SK-N-SH (cell line): ENCODE measurements at regions not wholly inside any gene's neighbourhood (a gene's known extent, or its start where the extent isn't known, plus 50 kb on each side); places are given as distances from the start of the nearest gene placed in this dataset.

ENCODE experiments used
- CTCF ChIA-PET: fragments of 300-600, 350-600 bp; formaldehyde crosslinking; extraction: SDS; loops from one replicate; lab custom pipeline; 2021; lab: Yijun Ruan, JAX
- POLR2A ChIA-PET: fragments of 350-600 bp; sonication (Branson Sonifier 250); formaldehyde crosslinking; extraction: SDS; loops from one replicate; lab custom pipeline; 2020; ENCODE audit warnings: antibody characterized with exemption, inconsistent platforms; lab: Yijun Ruan, JAX
- DNase-seq: peaks from one replicate; pipeline ENCODE4 v3.0.0; 2012
- H2AFZ ChIP-seq: fragments of 200-600 bp; sonication (generic); 2 replicates; pipeline ENCODE4 v1.8.1; 2016; ENCODE audit warnings: antibody characterized with exemption, mild to moderate bottlenecking, low read depth
- H3F3A ChIP-seq: fragments of 200-600 bp; sonication (generic); replicated peaks from 2 replicates; pipeline ENCODE3; 2016; ENCODE audit warnings: antibody characterized with exemption, mild to moderate bottlenecking; ENCODE audit not compliant: insufficient read depth
- H3K27ac ChIP-seq, 2 experiments: fragments of 200-500 bp in 1 of 2; fragments of 200-600 bp in 1 of 2; sonication (Bioruptor generic) in 1 of 2; sonication (generic), shearing (Covaris generic) in 1 of 2; 2 replicates each; pipeline versions ENCODE4 v1.5.1 to v1.6.1; 2014 to 2016; ENCODE audit warnings: low read depth in 2 of 2, inconsistent platforms in 1 of 2, low read length in 1 of 2, mild to moderate bottlenecking in 1 of 2, mixed read lengths in 1 of 2
- H3K27me3 ChIP-seq: fragments of 200-600 bp; sonication (generic), shearing (Covaris generic); 2 replicates; pipeline ENCODE4 v1.6.1; 2016; ENCODE audit warnings: mixed run types; ENCODE audit not compliant: insufficient read depth
- H3K36me3 ChIP-seq, 2 experiments: fragments of 200-500 bp in 1 of 2; fragments of 200-600 bp in 1 of 2; sonication (Bioruptor generic) in 1 of 2; sonication (generic) in 1 of 2; replicated peaks in 1 of 2; 2 replicates each; pipeline versions ENCODE3 to v1.5.1; 2014 to 2016; ENCODE audit warnings: low read length in 1 of 2, mild to moderate bottlenecking in 1 of 2; ENCODE audit not compliant: insufficient read depth in 2 of 2, control insufficient read depth in 1 of 2
- H3K4me1 ChIP-seq, 2 experiments: fragments of 200-500 bp in 1 of 2; fragments of 200-600 bp in 1 of 2; sonication (Bioruptor generic) in 1 of 2; sonication (generic), shearing (Covaris generic) in 1 of 2; 2 replicates each; pipeline versions ENCODE4 v1.5.1 to v1.6.1; 2014 to 2016; ENCODE audit warnings: low read depth in 1 of 2, low read length in 1 of 2, mixed run types in 1 of 2; ENCODE audit not compliant: insufficient read depth in 2 of 2, control insufficient read depth in 1 of 2
- H3K4me2 ChIP-seq: fragments of 200-600 bp; sonication (generic), shearing (Covaris generic); 2 replicates; pipeline ENCODE4 v1.6.1; 2017; ENCODE audit warnings: mixed run types
- H3K4me3 ChIP-seq, 2 experiments: fragments of 200-500 bp in 1 of 2; fragments of 200-600 bp in 1 of 2; sonication (Bioruptor generic) in 1 of 2; sonication (generic), shearing (Covaris generic) in 1 of 2; 2 replicates each; pipeline versions ENCODE4 v1.5.1 to v1.8.1; 2014 to 2016; ENCODE audit warnings: low read depth in 2 of 2, inconsistent platforms in 1 of 2, low read length in 1 of 2, mild to moderate bottlenecking in 1 of 2, mixed read lengths in 1 of 2, moderate library complexity in 1 of 2
- H3K79me2 ChIP-seq: fragments of 200-600 bp; sonication (generic); 2 replicates; pipeline ENCODE4 v1.8.1; 2017; ENCODE audit warnings: mild to moderate bottlenecking; ENCODE audit not compliant: insufficient read depth
- H3K9ac ChIP-seq: fragments of 200-600 bp; sonication (generic); 2 replicates; pipeline ENCODE4 v1.6.1; 2017; ENCODE audit warnings: mixed run types
- H3K9me2 ChIP-seq: fragments of 200-600 bp; sonication (generic); 2 replicates; pipeline ENCODE4 v1.6.1; 2017; ENCODE audit warnings: mixed run types
- H3K9me3 ChIP-seq: fragments of 200-600 bp; sonication (generic); 2 replicates; pipeline ENCODE4 v1.6.1; 2017; ENCODE audit warnings: mixed run types, mild to moderate bottlenecking, moderate library complexity
- H4K20me1 ChIP-seq: fragments of 200-600 bp; sonication (generic); 2 replicates; pipeline ENCODE4 v1.6.1; 2017; ENCODE audit warnings: mild to moderate bottlenecking, mixed run types; ENCODE audit not compliant: insufficient read depth
- EZH2phosphoT487 ChIP-seq: fragments of 200-600 bp; sonication (generic); IDR thresholded peaks from 2 replicates; pipeline ENCODE4 v1.6.1; 2017; ENCODE audit warnings: low read depth, mixed run types, mild to moderate bottlenecking, antibody characterized with exemption, moderate library complexity, borderline replicate concordance
- FOSL2 ChIP-seq: IDR thresholded peaks from 2 replicates; pipeline ENCODE4 v1.4.0; 2012; ENCODE audit warnings: low read depth, mild to moderate bottlenecking, moderate library complexity, borderline replicate concordance
- FOXJ3 ChIP-seq: sonication (generic); formaldehyde crosslinking; IDR thresholded peaks from 2 replicates; pipeline ENCODE4 v1.5.1; 2020; ENCODE audit warnings: mild to moderate bottlenecking, missing genetic modification reagents
- GABPA ChIP-seq: IDR thresholded peaks from 2 replicates; pipeline ENCODE4 v1.4.0; 2012; ENCODE audit warnings: low read depth, mild to moderate bottlenecking
- GATA2 ChIP-seq: sonication (generic); formaldehyde crosslinking; IDR thresholded peaks from 2 replicates; pipeline ENCODE4 v1.5.0; 2020; ENCODE audit warnings: mild to moderate bottlenecking, missing genetic modification reagents
- JUND ChIP-seq: IDR thresholded peaks from 2 replicates; pipeline ENCODE4 v1.4.0; 2012
- NRF1 ChIP-seq: IDR thresholded peaks from 2 replicates; pipeline ENCODE4 v1.6.1; 2012; ENCODE audit warnings: low read depth, mild to moderate bottlenecking, low read length
- POLR2AphosphoS5 ChIP-seq: IDR thresholded peaks from 2 replicates; pipeline ENCODE4 v1.6.1; 2012; ENCODE audit warnings: low read depth, low read length
- REST ChIP-seq: IDR thresholded peaks from 2 replicates; pipeline ENCODE4 v1.6.1; 2012; ENCODE audit warnings: mild to moderate bottlenecking, low read depth, low read length, moderate library complexity
- SIN3A ChIP-seq: IDR thresholded peaks from 2 replicates; pipeline ENCODE4 v1.6.1; 2012; ENCODE audit warnings: low read depth, mild to moderate bottlenecking, low read length, moderate library complexity, borderline replicate concordance
- SMC3 ChIP-seq: IDR thresholded peaks from 2 replicates; pipeline ENCODE4 v1.6.1; 2012; ENCODE audit warnings: low read depth, low read length, improper control_type of control experiment
- TCF12 ChIP-seq: IDR thresholded peaks from 2 replicates; pipeline ENCODE4 v1.4.0; 2012
- USF1 ChIP-seq: IDR thresholded peaks from 2 replicates; pipeline ENCODE4 v1.4.0; 2012; ENCODE audit warnings: low read depth, borderline replicate concordance
- WGBS: methylation state at CpG from one replicate; pipeline ENCODE4 v1.1.6; 2017; ENCODE audit warnings: low lambda C conversion rate; 5-methylcytosine and 5-hydroxymethylcytosine counted together

GRCh38 chr1:60461925-60462595 is 388.5 kb upstream of the C1orf87 start (continued):
- TF ChIP-seq NRF1 (no peak), USF1 (no peak)

GRCh38 chr1:60458111-60458510 is 384.5 kb upstream of the C1orf87 start:
- no peak overlapping the region for H3K4me3 ChIP-seq
- no peaks in the 10 kb centered on the region for H3K9me2 ChIP-seq
- ChIA-PET CTCF (no interaction called here), POLR2A (no interaction called here)
- H3F3A ChIP-seq, result no peaks in the 10 kb centered on the region
- no peak overlapping the region for H3K27ac ChIP-seq
- no peak overlapping the region for H3K9ac ChIP-seq
- H3K9me3 ChIP-seq, result no peaks in the 10 kb centered on the region
- no peak overlapping the region for H2AFZ ChIP-seq
- H3K36me3 ChIP-seq, result no peaks in the 10 kb centered on the region
- TF ChIP-seq EZH2phosphoT487 (no peak), GABPA (no peak), FOXJ3 (no peak), SMC3 (no peak), FOSL2 (no peak), POLR2AphosphoS5 (no peak), JUND (no peak), TCF12 (no peak), SIN3A (no peak), REST (no peak), NRF1 (no peak), GATA2 (no peak)
- no peak overlapping the region for H3K4me2 ChIP-seq
- no peaks in the 10 kb centered on the region for H3K27me3 ChIP-seq
- no peak for DNase-seq
- no peaks in the 10 kb centered on the region for H3K4me1 ChIP-seq
- no peaks in the 10 kb centered on the region for H3K79me2 ChIP-seq
- no peaks in the 10 kb centered on the region for H4K20me1 ChIP-seq
- 53% methylated on average over 1 of the region's 1 CpG for WGBS
